ENCODE measurements at regions not wholly inside any gene's neighbourhood (a gene's known extent, or its start where the extent isn't known, plus 50 kb on each side); places are given as distances from the start of the nearest gene placed in this dataset.
"Not testable (repeated sequence)": the region's sequence is repeated elsewhere in the genome, so short reads cannot be mapped to it uniquely, and the experiment has no call there.

- DNase-seq: no peak
Observed at GRCh38 chr10:85039311-85039710, 710.9 kb downstream of the CCSER2 start.

- no peak for DNase-seq
Observed at GRCh38 chr10:85043207-85043606, 714.8 kb downstream of the CCSER2 start.

GRCh38 chr10:85045046-85045445, 716.7 kb downstream of the CCSER2 start:
- DNase-seq: no peak

GRCh38 chr10:85047170-85047834, 718.9 kb downstream of the CCSER2 start:
- no peak for DNase-seq

GRCh38 chr10:85047979-85048378, 719.6 kb downstream of the CCSER2 start:
- DNase-seq: no peak

GRCh38 chr10:85048644-85049043, 720.3 kb downstream of the CCSER2 start:
- DNase-seq: no peak

- DNase-seq: no peak
Observed at GRCh38 chr10:85060944-85061343, 732.6 kb downstream of the CCSER2 start.

GRCh38 chr10:85061401-85061800, 733.0 kb downstream of the CCSER2 start:
- no peak for DNase-seq

GRCh38 chr10:85067955-85068354, 739.6 kb downstream of the CCSER2 start:
- no peak for DNase-seq

GRCh38 chr10:85080934-85081333, 752.5 kb downstream of the CCSER2 start:
- no peak for DNase-seq

GRCh38 chr10:85098835-85099521, 770.6 kb downstream of the CCSER2 start:
- DNase-seq: no peak

- no peak for DNase-seq
Observed at GRCh38 chr10:85100495-85100894, 772.1 kb downstream of the CCSER2 start.

- DNase-seq: no peak
Observed at GRCh38 chr10:85105614-85106255, 777.3 kb downstream of the CCSER2 start.

GRCh38 chr10:85111271-85111670, 782.9 kb downstream of the CCSER2 start:
- no peak for DNase-seq

- no peak for DNase-seq
Observed at GRCh38 chr10:85124603-85125051, 796.2 kb downstream of the CCSER2 start.

GRCh38 chr10:85137253-85137652, 808.9 kb downstream of the CCSER2 start:
- no peak for DNase-seq

GRCh38 chr10:85138046-85138445, 809.7 kb downstream of the CCSER2 start:
- no peak for DNase-seq

- DNase-seq: no peak
Observed at GRCh38 chr10:85139124-85139523, 810.7 kb downstream of the CCSER2 start.

- DNase-seq: not testable (repeated sequence)
Observed at GRCh38 chr10:85141520-85141919, 813.1 kb downstream of the CCSER2 start.

- no peak for DNase-seq
Observed at GRCh38 chr10:85145966-85146365, 817.6 kb downstream of the CCSER2 start.

GRCh38 chr10:85147346-85148250, 819.2 kb downstream of the CCSER2 start:
- DNase-seq: no peak

- no peak for DNase-seq
Observed at GRCh38 chr10:85148693-85149640, 820.6 kb downstream of the CCSER2 start.

Measured in stimulated activated CD4-positive, alpha-beta T cell treated with anti-CD3 and anti-CD28 coated beads, Interleukin-4, amount 100 ng/mL, for 1 hour (primary cell).